Loucy (cell line): ENCODE measurements at regions not wholly inside any gene's neighbourhood (a gene's known extent, or its start where the extent isn't known, plus 50 kb on each side); places are given as distances from the start of the nearest gene placed in this dataset.

Source experiments
- EZH2phosphoT487 ChIP-seq: fragments of 200-600 bp; IDR thresholded peaks from 2 replicates; pipeline ENCODE4 v1.6.1; 2018; ENCODE audit warnings: antibody characterized with exemption, mild to moderate bottlenecking, moderate library complexity, borderline replicate concordance
- TF ChIP-seq, protein P1 (sequence below): fragments of 200-600 bp; sonication (generic); conservative IDR thresholded peaks from 2 replicates; pipeline ENCODE4 v1.5.1; 2014; ENCODE audit warnings: mild to moderate bottlenecking, antibody characterized with exemption, low read length

DNA sequence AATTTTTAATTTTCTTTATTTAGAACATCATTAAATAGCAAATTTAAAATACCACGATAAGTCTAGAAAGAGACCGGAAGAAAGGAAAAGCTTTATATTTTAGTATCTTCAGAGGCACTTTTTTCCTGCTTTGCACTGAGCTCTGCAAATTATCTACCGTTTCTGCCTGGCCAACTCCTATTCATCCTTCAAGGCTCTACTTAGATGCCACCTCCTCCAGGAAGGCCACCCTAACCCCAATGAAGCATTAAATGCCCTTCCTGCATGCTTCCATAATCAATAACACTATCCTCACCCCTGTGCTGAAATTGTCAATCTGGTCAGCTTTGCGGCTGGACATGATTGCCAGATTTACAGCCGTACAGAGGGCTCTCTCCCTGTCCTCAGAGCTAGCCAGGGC is 141.8 kb upstream of the CHST15 start:
- TF ChIP-seq, protein P1, sequence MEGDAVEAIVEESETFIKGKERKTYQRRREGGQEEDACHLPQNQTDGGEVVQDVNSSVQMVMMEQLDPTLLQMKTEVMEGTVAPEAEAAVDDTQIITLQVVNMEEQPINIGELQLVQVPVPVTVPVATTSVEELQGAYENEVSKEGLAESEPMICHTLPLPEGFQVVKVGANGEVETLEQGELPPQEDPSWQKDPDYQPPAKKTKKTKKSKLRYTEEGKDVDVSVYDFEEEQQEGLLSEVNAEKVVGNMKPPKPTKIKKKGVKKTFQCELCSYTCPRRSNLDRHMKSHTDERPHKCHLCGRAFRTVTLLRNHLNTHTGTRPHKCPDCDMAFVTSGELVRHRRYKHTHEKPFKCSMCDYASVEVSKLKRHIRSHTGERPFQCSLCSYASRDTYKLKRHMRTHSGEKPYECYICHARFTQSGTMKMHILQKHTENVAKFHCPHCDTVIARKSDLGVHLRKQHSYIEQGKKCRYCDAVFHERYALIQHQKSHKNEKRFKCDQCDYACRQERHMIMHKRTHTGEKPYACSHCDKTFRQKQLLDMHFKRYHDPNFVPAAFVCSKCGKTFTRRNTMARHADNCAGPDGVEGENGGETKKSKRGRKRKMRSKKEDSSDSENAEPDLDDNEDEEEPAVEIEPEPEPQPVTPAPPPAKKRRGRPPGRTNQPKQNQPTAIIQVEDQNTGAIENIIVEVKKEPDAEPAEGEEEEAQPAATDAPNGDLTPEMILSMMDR, result no peak
- TF ChIP-seq EZH2phosphoT487, result no peak
